Endothelial cell of hepatic sinusoid (primary cell): ENCODE measurements at regions not wholly inside any gene's neighbourhood (a gene's known extent, or its start where the extent isn't known, plus 50 kb on each side); places are given as distances from the start of the nearest gene placed in this dataset.
"Not testable (repeated sequence)": the region's sequence is repeated elsewhere in the genome, so short reads cannot be mapped to it uniquely, and the experiment has no call there.

Source experiments
- in situ Hi-C: cut with HindIII; loops from 2 replicates; pipeline ENCODE4 v1.10.0; 2017; ENCODE audit warnings: low sequenced_read_pairs

DNA sequence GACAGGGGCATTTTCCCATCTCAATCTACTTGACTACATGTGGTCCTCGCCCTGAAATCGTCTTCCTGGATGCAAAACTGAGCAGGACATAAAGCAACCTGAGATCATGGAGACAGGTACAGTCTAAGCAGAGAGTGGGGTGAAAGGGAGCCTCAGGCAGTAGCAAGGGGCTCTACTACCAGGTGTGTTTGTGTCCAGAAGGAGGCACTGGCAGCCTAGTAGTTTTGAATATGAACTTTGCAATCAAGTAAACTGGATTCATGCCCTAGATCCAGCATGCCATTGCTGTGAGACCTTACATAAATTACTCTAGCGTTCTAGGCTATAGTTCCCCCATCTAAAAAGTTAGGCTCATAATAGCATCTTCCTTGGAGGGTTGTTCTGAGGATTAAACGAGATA is 147.4 kb downstream of the TXNL1 start:
- in situ Hi-C loops: no loop called here

DNA sequence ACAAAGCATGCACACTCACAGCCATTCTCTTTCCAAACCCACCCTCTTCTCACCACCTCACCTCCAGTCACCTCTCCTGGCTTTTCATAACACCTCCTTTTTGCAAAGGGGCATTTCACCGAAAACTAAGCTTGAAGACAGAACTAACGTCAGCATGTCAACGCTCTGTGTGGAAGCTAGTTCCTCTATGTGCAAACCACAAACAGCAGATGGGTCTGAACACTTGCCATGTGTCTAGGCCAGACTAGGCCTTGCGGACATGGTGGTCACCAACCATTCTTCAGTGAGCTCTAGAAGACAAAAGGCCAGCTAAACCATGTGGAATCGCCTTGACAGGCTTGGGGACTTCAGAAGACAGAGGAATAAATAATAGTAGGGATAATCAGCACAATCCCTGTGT is 148.5 kb downstream of the TXNL1 start:
- in situ Hi-C loops: no loop called here

DNA sequence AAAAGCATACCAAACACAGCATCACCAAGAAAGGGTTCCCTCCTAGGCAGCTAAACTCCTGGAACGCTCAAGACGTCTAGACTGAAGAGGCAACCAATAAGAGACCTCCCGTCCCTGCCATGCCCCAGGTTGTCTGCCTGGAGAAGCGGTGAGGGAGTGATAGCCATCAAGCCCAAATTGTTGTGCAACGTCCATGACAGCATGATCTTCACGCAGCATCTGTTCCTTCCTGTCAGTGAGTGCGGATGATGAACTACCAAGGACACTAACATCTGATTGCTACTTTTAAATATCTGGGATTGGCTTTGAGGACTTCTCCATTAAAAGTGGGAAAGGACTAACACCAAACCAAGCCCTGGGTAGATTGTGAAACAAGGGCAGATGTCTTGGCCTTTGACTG is 149.7 kb downstream of the TXNL1 start:
- in situ Hi-C loops: no loop called here

DNA sequence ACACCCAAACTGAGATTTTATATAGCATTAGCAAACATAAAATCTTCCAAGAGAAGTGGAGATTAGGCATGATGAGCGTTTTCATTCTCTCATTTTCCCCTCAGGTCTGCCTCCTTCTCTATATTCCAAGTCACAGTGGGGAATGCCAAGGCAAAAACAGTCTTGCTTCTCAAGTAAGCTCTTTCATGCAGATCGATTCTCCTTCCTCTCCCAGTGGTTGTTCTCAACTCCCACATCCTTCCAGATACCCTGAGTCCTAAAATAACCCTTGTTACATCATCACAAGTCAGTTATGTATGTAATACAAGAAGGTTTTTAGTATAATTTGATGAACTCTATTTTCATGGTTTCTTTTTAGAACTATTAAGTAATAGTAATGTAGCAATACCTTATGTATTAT is 150.6 kb downstream of the TXNL1 start:
- in situ Hi-C loops: no loop called here

DNA sequence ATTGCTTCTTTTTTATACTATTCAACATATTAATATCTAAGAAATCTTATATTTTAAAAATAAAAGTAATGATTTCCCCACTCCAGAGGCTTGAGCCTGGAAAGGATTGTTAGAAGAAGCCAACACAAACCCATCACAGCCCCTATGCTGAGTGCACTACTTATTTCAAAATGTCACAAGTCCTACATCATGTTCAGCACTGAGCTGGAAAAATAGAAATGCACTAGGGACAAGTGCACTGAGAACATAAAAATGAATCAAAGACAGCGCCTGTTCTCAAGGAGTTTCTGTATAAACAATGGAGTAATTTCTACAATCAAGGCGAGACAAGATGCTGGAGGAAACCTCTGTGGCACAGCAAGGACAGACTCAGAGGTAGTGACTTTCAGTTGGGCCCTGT is 155.0 kb downstream of the TXNL1 start:
- in situ Hi-C loops: no loop called here

DNA sequence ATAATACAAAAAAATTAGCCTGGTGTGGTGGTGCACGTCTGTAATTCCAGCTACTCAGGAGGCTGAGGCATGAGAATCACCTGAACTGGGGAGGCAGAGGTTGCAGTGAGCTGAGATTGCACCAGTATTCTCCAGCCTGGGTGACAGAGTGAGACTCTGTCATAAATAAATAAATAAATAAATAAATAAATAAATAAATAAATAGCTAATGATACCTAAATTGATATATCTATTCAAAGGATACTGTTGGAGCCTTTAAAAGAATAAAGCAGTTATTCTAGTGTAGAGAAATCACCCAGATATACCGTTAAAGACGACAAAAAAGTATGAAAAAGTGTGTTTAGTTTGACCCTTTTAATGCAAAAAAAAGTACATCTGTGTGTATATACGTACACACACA is 155.6 kb downstream of the TXNL1 start:
- in situ Hi-C loops: not testable (repeated sequence)

DNA sequence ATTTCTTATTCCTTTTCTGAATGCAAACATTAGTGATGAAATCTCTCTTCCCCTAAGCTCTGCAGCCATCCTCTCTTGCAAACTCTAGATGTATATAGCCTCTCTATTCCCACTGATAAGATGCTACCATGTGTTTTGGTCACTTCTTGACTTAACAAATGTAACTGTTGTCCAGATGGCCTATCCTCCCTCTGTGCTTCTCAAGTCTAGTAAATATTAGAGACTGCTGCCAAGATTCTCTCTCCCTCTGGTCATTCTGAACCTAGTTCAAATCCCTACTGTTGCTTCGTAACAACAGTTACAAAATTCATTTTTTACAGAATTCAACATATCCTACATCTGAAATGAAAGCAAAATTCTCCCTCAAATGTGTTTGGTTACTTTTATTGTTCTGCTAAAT is 156.6 kb downstream of the TXNL1 start:
- in situ Hi-C loops: no loop called here

DNA sequence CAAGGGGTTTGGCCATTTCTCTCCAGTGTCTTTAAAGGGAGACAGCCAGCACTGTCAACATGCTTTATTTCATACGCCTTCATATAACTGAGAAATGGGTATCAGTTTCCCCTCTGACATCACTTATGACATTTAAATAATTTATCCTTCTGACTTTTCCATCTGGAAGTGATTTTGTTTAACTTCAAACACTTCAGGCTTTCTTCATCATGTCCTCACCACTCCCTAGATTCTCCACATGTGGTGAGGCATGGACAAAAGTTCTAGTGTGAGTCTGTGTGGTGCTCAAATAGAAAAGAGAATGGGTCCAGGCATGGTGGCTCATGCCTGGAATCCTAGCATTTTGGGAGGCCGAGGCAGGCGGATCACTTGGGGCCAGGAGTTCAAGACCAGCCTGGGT is 158.6 kb downstream of the TXNL1 start:
- in situ Hi-C loops: no loop called here

DNA sequence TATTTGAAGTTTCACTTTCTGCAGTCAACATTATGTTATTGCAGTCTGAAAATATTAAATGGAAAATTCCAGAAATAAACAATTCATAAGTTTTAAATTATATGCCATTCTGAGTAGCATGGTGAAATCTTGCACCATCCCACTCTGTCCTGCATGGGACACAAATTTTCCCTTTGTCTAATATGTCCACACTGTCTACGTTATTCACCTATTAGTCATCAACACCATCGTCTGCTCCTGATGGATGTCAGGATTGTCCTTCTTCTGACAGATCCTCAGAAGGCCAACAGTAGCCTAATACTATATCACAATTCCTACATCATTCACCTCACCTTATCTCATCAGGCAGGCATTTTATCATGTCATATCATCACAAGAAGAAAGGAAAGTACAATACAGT is 163.1 kb downstream of the TXNL1 start:
- in situ Hi-C loops: no loop called here

DNA sequence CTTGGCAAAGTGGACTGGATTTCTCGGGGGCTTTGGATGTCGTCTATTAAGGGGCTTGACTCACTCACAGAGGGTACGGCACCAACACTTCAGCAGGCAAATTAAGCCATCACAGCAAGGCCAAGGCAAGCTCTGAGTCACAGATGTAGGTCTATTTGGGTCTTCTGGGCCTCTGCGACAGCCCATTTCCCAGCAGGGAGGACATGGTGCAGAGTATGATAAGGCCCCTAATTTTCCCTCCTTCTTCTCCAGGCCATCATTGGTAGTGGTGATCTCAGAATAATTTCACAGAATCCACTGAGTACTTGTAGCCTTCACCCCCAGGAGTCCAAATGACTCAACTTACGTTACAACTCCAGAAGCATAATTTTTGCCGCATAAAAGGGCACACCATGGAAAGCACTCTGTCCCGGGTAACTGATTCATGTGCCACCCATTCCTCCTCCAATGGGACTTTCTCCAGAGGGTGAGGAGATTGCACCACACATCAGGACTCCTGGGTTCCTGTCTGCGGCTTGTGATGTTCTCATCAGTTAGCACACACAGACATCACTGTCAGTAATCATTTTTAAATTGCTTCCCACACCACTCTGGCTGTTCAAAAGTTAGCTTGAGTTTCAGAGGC is 164.9 kb downstream of the TXNL1 start:
- in situ Hi-C loops: no loop called here

DNA sequence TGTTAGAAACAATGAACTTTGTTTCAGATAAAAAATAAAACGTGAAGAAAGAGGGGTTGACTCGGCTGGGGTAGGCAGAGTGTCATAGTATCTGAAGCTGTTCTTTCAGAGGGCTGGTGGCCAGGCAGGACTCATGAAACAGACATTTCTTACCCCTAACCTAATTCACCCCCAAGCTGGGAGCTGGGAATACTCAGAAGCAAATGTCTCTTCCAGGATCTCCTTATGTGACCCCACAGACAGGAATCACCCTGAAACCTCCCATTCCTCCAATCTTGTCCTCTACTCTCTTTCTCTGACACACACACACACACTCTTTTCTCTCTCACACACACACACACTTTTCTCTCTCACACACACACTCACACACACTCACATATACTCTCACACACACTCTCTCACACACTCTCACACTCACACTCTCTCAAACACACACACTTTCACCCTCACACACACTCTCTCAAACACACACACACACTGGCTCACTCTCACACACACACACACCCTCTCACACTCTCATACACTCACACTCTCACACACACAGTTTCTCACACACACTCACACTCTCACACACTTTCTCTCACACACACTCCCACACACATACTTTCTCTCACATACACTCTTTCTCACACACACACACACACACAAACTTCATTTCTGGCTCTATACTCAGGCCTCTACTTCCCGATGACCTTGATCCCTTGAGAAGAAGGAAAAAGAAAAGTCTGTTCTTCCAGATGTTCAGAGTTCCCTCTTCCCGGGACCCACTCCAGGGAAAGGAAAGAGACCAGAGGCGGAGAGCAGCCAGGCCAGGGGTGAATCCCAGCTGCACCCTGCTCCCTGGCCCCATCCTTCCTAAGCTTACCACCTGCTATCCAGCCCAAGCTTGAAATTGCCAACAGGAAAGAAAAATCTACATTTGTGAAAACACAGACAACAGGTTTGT is 167.7 kb downstream of the TXNL1 start:
- in situ Hi-C loops: no loop called here

DNA sequence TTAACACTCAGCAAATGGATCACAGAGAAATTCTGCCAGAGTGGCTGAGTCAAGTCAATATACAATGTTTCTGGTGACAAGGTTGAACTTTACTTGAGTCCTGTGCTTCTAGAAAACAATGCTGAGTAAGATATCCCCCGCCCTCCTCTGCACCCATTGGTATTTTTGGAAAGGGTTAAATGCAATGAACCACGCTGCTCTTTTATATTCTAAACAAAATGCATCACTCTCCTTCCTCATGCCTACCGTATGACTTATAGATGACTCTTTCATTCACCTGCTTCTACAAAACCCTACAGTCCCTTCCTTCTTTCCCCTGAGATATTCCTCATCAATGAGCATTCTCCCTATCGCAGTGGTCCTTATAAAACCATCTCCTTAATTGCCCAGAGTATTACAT is 168.8 kb downstream of the TXNL1 start:
- in situ Hi-C loops: no loop called here

DNA sequence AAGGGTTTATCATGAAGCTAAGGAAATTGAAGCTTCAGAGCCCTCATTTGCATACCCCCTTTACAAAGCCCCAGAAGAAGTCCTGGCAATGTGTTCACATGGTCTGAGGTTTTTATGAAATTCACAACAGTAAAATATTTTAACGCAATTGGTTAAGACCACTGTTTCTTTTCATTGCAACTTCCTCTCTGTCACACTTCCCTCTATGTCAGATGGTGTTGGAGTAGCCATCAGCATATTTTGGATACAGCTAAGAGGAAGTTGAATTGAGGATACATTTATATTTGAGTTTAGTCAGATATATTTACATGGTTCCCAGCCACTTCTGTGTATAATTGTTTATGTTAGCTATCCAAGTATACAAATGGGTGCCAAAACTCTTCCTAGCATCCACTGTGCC is 170.0 kb downstream of the TXNL1 start:
- in situ Hi-C loops: no loop called here

DNA sequence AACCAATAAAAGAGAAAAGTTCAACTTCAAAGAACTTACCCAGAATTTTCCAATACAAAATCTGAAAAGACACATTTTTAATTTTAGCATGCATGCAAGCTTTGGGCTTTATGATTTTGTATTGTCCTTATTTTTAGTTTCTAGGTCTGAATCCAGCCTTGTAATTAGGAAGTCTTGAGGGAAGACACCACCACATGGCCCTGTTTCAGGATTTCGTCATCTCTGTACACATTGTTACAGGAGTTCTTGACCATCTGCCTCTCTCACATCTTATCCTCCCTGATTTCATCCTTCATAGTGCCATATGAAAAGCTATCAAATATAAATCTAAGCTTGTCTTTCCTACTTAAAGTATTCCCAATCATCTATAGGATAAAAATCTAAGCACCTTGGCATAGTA is 176.1 kb downstream of the TXNL1 start:
- in situ Hi-C loops: no loop called here

DNA sequence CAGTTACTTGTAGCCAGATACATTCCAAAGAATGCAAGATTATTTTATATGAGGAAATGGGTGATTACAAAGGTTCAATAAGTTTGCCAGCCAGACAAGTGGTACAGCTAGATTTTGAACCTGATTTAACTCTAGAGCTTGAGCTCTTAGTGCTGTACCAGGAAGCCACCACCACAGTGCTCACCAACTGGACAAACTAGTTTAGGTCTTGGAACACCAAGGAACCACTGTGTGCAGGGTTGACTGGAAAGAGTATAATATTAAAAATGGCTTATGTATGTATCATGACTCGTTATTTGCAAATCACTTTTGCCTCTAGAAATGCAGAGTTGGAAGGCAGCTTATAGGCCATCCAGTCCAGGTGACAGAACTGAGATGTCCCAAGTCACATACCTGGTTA is 177.2 kb downstream of the TXNL1 start:
- in situ Hi-C loops: no loop called here

DNA sequence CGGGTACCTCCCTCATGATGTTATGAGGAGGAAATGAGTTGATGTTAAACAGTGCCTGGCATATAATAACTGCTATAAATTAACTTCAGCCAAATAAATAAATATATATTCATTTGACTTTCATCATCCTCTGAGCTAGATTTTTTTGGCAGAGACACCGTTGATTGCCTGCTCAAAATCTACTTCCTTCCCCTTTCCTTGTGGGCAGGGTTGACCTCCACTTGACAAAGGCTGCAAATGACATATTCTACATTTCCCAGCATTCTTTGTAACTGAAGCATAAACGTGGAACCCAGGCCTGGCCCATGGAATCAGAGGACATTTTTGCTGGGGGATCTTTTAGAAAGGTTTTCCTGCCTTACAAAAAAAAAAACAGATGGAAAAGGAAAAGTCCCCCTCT is 177.8 kb downstream of the TXNL1 start:
- in situ Hi-C loops: no loop called here

DNA sequence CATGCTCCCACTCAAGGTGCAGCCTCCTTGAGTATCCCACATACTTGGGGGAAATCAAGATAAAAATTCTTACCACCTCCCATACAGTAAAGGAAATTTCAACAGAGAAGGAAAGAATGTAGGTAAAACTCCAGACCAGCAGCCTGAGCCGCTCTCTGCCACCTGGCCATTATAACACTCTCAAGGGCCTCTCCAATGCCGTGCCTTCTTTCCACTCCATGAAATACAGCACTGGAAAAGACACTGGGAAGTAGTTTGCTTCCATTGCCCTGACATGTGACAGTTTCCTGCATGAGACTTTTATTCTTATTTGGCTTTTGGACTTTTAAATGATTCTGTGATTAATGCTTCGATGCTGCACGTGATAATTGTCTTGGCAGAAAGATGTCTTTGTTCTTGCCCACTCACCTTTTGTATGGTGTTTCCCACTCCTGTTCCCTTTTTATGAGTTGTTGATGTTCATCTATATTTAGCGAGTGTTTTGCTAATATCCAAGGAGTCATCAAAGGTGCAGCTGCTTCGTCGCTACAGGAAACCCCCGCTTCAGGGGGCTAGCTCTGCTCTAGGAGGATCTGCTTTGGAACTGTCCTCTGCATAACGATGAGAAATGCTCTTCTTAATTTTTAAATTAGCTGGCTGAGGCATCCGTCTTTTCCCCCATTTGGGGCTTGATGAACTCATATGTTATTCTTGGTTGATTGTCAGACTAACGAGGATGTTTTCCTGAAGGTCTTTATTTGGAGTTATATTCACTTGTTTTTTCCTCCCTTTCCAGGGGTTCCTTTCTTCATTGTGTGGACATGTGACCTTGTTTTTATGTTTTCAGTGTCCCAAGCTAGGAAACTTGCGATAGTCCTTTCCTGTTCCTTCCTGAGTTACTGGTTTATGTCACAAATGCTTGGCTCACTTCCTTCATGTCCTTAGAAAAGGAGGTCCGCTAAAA is 179.4 kb downstream of the TXNL1 start:
- in situ Hi-C loops: no loop called here

DNA sequence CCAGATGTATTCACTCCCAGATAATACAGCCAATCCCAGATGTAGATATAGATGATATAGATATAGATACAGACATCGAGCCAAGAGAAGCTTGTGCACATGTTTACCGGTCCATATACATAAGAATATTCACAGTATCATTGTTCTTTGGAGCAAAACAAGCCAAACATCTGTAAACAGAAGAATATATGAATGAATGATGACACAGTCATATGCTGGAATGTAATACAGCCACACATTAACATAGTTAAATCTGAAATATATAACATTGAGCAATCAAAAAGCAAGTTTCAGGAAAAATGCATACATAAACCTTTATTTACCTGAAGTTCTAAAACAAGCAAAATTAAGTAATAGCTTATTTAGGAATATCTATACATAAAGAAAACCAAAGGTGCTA is 182.5 kb downstream of the TXNL1 start:
- in situ Hi-C loops: no loop called here

DNA sequence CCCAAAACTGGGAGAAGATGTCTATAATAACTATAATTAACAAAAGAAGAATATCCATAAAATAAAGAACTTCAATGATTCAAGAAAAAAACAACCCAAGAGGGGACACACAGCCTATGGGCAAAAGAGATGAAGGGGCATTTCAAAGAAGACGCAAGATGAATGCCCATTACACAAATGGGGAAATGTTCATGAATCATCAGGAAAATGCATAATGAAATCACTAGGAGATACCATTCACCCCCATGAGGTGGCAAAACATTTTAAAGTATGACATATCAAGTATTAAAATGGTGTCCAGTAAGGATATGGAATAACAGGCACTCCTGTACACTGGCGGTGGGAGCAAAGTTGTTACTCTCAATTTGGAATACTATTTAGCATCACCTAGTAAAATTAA is 183.3 kb downstream of the TXNL1 start:
- in situ Hi-C loops: no loop called here

DNA sequence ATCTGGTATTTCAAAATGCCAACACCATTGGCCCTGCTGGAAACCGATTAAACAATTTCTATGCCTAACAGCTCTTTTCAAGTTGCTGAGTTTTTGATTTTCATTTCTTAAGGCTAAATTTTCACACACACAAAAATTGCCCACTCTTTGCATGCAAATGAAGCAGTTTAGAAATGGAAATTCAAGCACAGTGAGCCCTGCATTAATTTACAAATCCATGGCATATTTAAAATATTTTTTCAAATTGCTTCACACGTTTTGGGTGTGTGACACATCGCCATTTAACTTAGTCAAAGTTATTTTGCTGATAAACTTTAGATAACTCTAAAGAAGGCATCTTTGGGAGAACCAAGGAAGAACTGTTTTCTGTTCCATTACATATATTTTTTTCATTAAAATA is 184.8 kb downstream of the TXNL1 start:
- in situ Hi-C loops: no loop called here

DNA sequence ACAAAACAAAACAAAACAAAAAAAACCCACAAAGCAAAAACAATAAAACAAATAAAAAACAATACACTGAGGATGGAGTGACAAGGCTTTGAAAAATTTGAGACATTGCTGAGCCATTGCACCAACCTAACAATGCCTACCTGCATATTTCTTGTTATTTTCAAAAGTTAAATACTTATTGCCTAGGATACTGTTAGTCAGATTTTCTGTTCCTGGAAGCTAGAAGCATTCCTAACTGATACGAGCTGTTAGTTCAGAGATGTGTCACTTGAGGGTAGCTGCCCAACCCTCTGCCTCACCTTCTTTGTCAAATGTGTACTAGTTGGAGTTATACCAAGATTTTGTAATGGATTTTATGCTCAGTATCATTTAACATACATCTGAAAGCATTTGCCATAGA is 187.2 kb downstream of the TXNL1 start:
- in situ Hi-C loops: no loop called here
